Gastrocnemius medialis (tissue), 4 donors: ENCODE measurements at regions not wholly inside any gene's neighbourhood (a gene's known extent, or its start where the extent isn't known, plus 50 kb on each side); places are given as distances from the start of the nearest gene placed in this dataset.

Source experiments
- ATAC-seq, 2 donors: fragments of 150-250 bp; one replicate each; pipeline ENCODE4 v1.9.1; 2016
- DNase-seq, 2 donors: peaks; one replicate each; pipeline ENCODE4 v3.0.0-alpha.2; 2019
- H3K27ac ChIP-seq, 4 donors: fragments of 200-600 bp; sonication (generic); 1 replicate in 1 of 4; 2 replicates in 3 of 4; pipeline ENCODE4 v1.5.1; 2016 to 2018; ENCODE audit warnings: mild to moderate bottlenecking in 2 of 4, moderate library complexity in 1 of 4
- H3K27me3 ChIP-seq, 3 donors: fragments of 200-600 bp; sonication (generic) in 2 of 3; 1 replicate in 1 of 3; 2 replicates in 2 of 3; pipeline versions ENCODE4 v1.5.1 to v1.6.0; 2016 to 2019; ENCODE audit warnings: mild to moderate bottlenecking in 1 of 3, moderate library complexity in 1 of 3
- H3K36me3 ChIP-seq, 2 donors: fragments of 200-600 bp; sonication (generic) in 1 of 2; one replicate each; pipeline ENCODE4 v1.5.1; 2017 to 2018
- H3K4me1 ChIP-seq, 2 donors: fragments of 200-600 bp; sonication (generic) in 1 of 2; one replicate each; pipeline ENCODE4 v1.5.1; 2016 to 2017; ENCODE audit warnings: mild to moderate bottlenecking in 2 of 2
- H3K4me3 ChIP-seq, 4 donors: fragments of 200-600 bp; sonication (generic) in 3 of 4; 1 replicate in 1 of 4; 2 replicates in 3 of 4; pipeline ENCODE4 v1.5.1; 2016 to 2019; ENCODE audit warnings: mild to moderate bottlenecking in 2 of 4
- H3K9me3 ChIP-seq, 3 donors: fragments of 200-600 bp; sonication (generic) in 2 of 3; 1 replicate in 1 of 3; 2 replicates in 2 of 3; pipeline ENCODE4 v1.5.1; 2016 to 2019
- CTCF ChIP-seq, 5 experiments: fragments of 450-650 bp in 3 of 5; fragments of 200-600 bp in 2 of 5; sonication (generic) in 2 of 5; IDR thresholded peaks in 4 of 5; conservative IDR thresholded peaks in 1 of 5; 1 replicate in 4 of 5; 2 replicates in 1 of 5; pipeline ENCODE4 v1.5.1; 2016 to 2019; ENCODE audit warnings: antibody characterized with exemption in 5 of 5, mild to moderate bottlenecking in 3 of 5, moderate library complexity in 3 of 5
- POLR2A ChIP-seq, 2 donors: fragments of 450-650 bp; IDR thresholded peaks; one replicate each; pipeline ENCODE4 v1.6.1; 2017; ENCODE audit warnings: antibody characterized with exemption in 2 of 2, mild to moderate bottlenecking in 2 of 2, moderate library complexity in 2 of 2
- in situ Hi-C, 4 donors: fragments of 200-750 bp; cut with MboI; loops; one replicate each; pipeline versions ENCODE4 v1.15.0 to v1.8.0; 2017; ENCODE audit warnings: low sequenced_read_pairs in 4 of 4
- intact Hi-C: fragments of 100-400 bp; cut with DNase I; formaldehyde crosslinking; loops from one replicate; pipeline ENCODE4 v1.15.1; 2023; ENCODE audit warnings: low total_unique reads

DNA sequence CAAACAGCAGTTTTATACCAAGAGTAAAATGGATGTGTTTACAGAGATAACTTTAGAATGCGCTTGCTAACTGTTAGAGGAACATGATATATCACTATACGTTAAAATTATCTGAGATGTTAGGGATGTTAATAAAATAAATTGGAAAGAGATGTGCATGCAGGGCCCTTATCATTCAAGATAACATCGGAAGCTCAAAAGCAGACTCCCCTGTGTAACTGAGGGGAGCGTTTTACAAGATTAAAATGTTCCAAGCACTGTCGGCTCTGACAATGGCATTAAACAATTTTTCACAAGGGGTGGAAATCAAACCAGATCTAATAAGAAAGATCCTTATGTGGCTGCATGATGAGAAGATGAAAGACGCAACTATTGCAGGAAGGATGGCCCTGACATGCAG is 53.3 kb upstream of the DCC start:
- Histone ChIP-seq H3K9me3 (no peaks in the 10 kb centered on the region), H3K4me3 (no peak overlapping the region), H3K27ac (no peak overlapping the region), H3K4me1 (no peaks in the 10 kb centered on the region), H3K27me3 (no peaks in the 10 kb centered on the region), H3K36me3 (no peaks in the 10 kb centered on the region)
- ATAC-seq, result no peak
- DNase-seq, result no peak
- intact Hi-C loops, result no loop called here
- TF ChIP-seq POLR2A (IDR thresholded peaks at IDR 0.05) (no peak), CTCF (IDR thresholded peaks at IDR 0.05 in 4 of 5, conservative IDR thresholded peaks at IDR 0.05 in 1 of 5) (no peak)
- in situ Hi-C loops, result no loop called here

GRCh38 chr18:52287151-52287550 is 52.8 kb upstream of the DCC start:
- Histone ChIP-seq H3K27me3 (no peaks in the 10 kb centered on the region), H3K4me3 (no peak overlapping the region), H3K36me3 (no peaks in the 10 kb centered on the region), H3K9me3 (no peaks in the 10 kb centered on the region), H3K4me1 (no peaks in the 10 kb centered on the region), H3K27ac (no peak overlapping the region)
- no peak for ATAC-seq
- no peak for TF ChIP-seq POLR2A (IDR thresholded peaks at IDR 0.05)
- intact Hi-C loops (no loop called here), in situ Hi-C loops (no loop called here)
- DNase-seq, result no peak

DNA sequence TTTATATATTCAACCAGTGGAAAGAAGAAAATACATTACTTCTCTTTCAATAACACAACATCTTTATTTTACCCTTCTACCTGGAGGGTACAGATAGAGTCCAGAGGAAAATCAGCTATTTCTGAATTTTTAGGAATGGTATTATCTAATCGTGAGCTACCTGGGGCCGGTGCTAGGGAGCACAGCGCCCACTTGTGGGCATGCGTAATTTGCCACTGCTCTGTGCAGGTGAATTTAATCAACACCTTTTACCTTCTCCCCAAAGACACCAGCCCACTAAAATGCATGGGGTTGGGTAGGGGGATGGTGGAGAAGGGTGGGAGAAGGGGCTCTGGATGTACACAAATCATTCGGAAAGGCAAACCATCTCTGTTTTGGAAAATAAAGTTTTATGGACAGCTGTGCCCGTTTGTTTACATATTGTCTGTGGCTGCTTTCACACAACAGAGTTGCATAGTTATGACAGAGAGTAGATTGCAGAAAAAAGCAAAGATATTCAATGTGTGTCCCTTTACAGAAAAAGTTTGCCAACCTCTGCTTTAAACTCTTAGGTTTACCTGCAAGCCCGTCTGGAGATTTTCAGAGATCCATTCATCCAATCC is 51.5 kb upstream of the DCC start:
- H3K4me1 ChIP-seq, result no peaks in the 10 kb centered on the region
- no peaks in the 10 kb centered on the region for H3K36me3 ChIP-seq
- no peaks in the 10 kb centered on the region for H3K9me3 ChIP-seq
- ATAC-seq (no peak), DNase-seq (no peak)
- in situ Hi-C loops (no loop called here), intact Hi-C loops (no loop called here)
- H3K4me3 ChIP-seq, result no peak overlapping the region
- no peak overlapping the region for H3K27ac ChIP-seq
- TF ChIP-seq CTCF (IDR thresholded peaks at IDR 0.05 in 4 of 5, conservative IDR thresholded peaks at IDR 0.05 in 1 of 5) (no peak), POLR2A (IDR thresholded peaks at IDR 0.05) (no peak)
- no peaks in the 10 kb centered on the region for H3K27me3 ChIP-seq

GRCh38 chr18:52289392-52289791 is 50.6 kb upstream of the DCC start:
- DNase-seq, result no peak
- intact Hi-C loops, result no loop called here
- Histone ChIP-seq H3K9me3 (no peaks in the 10 kb centered on the region), H3K36me3 (no peaks in the 10 kb centered on the region), H3K4me3 (no peak overlapping the region), H3K27me3 (no peaks in the 10 kb centered on the region), H3K27ac (no peak overlapping the region), H3K4me1 (no peaks in the 10 kb centered on the region)
- no peak for TF ChIP-seq CTCF (IDR thresholded peaks at IDR 0.05 in 4 of 5, conservative IDR thresholded peaks at IDR 0.05 in 1 of 5)
- TF ChIP-seq POLR2A (IDR thresholded peaks at IDR 0.05), result no peak
- in situ Hi-C loops, result no loop called here
- ATAC-seq, result no peak
